ENCODE measurements at regions not wholly inside any gene's neighbourhood (a gene's known extent, or its start where the extent isn't known, plus 50 kb on each side); places are given as distances from the start of the nearest gene placed in this dataset.

GRCh38 chr5:8136271-8136670 is 267.3 kb downstream of the MTRR start:
- TF ChIP-seq, protein P1, sequence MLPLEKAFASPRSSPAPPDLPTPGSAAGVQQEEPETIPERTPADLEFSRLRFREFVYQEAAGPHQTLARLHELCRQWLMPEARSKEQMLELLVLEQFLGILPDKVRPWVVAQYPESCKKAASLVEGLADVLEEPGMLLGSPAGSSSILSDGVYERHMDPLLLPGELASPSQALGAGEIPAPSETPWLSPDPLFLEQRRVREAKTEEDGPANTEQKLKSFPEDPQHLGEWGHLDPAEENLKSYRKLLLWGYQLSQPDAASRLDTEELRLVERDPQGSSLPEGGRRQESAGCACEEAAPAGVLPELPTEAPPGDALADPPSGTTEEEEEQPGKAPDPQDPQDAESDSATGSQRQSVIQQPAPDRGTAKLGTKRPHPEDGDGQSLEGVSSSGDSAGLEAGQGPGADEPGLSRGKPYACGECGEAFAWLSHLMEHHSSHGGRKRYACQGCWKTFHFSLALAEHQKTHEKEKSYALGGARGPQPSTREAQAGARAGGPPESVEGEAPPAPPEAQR (CRISPR knock-in tag; IDR thresholded peaks at IDR 0.05) = no peak
- TF ChIP-seq, protein P2, sequence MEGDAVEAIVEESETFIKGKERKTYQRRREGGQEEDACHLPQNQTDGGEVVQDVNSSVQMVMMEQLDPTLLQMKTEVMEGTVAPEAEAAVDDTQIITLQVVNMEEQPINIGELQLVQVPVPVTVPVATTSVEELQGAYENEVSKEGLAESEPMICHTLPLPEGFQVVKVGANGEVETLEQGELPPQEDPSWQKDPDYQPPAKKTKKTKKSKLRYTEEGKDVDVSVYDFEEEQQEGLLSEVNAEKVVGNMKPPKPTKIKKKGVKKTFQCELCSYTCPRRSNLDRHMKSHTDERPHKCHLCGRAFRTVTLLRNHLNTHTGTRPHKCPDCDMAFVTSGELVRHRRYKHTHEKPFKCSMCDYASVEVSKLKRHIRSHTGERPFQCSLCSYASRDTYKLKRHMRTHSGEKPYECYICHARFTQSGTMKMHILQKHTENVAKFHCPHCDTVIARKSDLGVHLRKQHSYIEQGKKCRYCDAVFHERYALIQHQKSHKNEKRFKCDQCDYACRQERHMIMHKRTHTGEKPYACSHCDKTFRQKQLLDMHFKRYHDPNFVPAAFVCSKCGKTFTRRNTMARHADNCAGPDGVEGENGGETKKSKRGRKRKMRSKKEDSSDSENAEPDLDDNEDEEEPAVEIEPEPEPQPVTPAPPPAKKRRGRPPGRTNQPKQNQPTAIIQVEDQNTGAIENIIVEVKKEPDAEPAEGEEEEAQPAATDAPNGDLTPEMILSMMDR (IDR thresholded peaks at IDR 0.05) = no peak
- TF ChIP-seq, protein P3, sequence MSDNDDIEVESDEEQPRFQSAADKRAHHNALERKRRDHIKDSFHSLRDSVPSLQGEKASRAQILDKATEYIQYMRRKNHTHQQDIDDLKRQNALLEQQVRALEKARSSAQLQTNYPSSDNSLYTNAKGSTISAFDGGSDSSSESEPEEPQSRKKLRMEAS (CRISPR knock-in tag; IDR thresholded peaks at IDR 0.05) = no peak
- TF ChIP-seq, protein P4, sequence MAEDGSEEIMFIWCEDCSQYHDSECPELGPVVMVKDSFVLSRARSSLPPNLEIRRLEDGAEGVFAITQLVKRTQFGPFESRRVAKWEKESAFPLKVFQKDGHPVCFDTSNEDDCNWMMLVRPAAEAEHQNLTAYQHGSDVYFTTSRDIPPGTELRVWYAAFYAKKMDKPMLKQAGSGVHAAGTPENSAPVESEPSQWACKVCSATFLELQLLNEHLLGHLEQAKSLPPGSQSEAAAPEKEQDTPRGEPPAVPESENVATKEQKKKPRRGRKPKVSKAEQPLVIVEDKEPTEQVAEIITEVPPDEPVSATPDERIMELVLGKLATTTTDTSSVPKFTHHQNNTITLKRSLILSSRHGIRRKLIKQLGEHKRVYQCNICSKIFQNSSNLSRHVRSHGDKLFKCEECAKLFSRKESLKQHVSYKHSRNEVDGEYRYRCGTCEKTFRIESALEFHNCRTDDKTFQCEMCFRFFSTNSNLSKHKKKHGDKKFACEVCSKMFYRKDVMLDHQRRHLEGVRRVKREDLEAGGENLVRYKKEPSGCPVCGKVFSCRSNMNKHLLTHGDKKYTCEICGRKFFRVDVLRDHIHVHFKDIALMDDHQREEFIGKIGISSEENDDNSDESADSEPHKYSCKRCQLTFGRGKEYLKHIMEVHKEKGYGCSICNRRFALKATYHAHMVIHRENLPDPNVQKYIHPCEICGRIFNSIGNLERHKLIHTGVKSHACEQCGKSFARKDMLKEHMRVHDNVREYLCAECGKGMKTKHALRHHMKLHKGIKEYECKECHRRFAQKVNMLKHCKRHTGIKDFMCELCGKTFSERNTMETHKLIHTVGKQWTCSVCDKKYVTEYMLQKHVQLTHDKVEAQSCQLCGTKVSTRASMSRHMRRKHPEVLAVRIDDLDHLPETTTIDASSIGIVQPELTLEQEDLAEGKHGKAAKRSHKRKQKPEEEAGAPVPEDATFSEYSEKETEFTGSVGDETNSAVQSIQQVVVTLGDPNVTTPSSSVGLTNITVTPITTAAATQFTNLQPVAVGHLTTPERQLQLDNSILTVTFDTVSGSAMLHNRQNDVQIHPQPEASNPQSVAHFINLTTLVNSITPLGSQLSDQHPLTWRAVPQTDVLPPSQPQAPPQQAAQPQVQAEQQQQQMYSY (CRISPR knock-in tag; IDR thresholded peaks at IDR 0.05) = no peak
- TF ChIP-seq E2F4 (CRISPR knock-in tag; IDR thresholded peaks at IDR 0.05; ENCODE audit: borderline replicate concordance, low read depth) (no peak), CREB1 (CRISPR knock-in tag; IDR thresholded peaks at IDR 0.05) (no peak), HMGXB4 (CRISPR knock-in tag; IDR thresholded peaks at IDR 0.05) (no peak), NFYB (CRISPR knock-in tag; conservative IDR thresholded peaks at IDR 0.05; ENCODE audit: low read depth) (no peak), SP1 (CRISPR knock-in tag; conservative IDR thresholded peaks at IDR 0.05) (no peak), ZMAT4 (CRISPR knock-in tag; IDR thresholded peaks at IDR 0.05) (no peak), NR3C1 (CRISPR knock-in tag; conservative IDR thresholded peaks at IDR 0.05; ENCODE audit: low read depth) (no peak), ZNF121 (CRISPR knock-in tag; IDR thresholded peaks at IDR 0.05) (no peak)
- TF ChIP-seq, protein P5, sequence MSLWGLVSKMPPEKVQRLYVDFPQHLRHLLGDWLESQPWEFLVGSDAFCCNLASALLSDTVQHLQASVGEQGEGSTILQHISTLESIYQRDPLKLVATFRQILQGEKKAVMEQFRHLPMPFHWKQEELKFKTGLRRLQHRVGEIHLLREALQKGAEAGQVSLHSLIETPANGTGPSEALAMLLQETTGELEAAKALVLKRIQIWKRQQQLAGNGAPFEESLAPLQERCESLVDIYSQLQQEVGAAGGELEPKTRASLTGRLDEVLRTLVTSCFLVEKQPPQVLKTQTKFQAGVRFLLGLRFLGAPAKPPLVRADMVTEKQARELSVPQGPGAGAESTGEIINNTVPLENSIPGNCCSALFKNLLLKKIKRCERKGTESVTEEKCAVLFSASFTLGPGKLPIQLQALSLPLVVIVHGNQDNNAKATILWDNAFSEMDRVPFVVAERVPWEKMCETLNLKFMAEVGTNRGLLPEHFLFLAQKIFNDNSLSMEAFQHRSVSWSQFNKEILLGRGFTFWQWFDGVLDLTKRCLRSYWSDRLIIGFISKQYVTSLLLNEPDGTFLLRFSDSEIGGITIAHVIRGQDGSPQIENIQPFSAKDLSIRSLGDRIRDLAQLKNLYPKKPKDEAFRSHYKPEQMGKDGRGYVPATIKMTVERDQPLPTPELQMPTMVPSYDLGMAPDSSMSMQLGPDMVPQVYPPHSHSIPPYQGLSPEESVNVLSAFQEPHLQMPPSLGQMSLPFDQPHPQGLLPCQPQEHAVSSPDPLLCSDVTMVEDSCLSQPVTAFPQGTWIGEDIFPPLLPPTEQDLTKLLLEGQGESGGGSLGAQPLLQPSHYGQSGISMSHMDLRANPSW (CRISPR knock-in tag; conservative IDR thresholded peaks at IDR 0.05; ENCODE audit: low read depth) = no peak
